GM12875 (cell line): ENCODE measurements at regions not wholly inside any gene's neighbourhood (a gene's known extent, or its start where the extent isn't known, plus 50 kb on each side); places are given as distances from the start of the nearest gene placed in this dataset.

Experiments
- H3K4me3 ChIP-seq: one replicate; pipeline ENCODE4 v1.5.1; 2011; ENCODE audit warnings: low read depth, low read length, control low read depth
- CTCF ChIP-seq: IDR thresholded peaks from 2 replicates; pipeline ENCODE4 v1.5.1; 2011; ENCODE audit warnings: low read depth, mild to moderate bottlenecking, control low read depth, inconsistent platforms, low read length, moderate library complexity, borderline replicate concordance; ENCODE audit not compliant: insufficient read depth

GRCh38 chr15:25955628-25956027, 92.5 kb upstream of the ATP10A start:
- no peak for TF ChIP-seq CTCF
- no peak overlapping the region for H3K4me3 ChIP-seq

- H3K4me3 ChIP-seq = no peak overlapping the region
- TF ChIP-seq CTCF = no peak
These were observed 91.3 kb upstream of the ATP10A start for GRCh38 chr15:25954398-25954797.

GRCh38 chr15:25950014-25950413, 86.9 kb upstream of the ATP10A start:
- H3K4me3 ChIP-seq = no peak overlapping the region
- no peak for TF ChIP-seq CTCF

- no peak for TF ChIP-seq CTCF
- H3K4me3 ChIP-seq = no peak overlapping the region
These were observed 84.5 kb upstream of the ATP10A start for GRCh38 chr15:25947323-25948314.

- no peak for TF ChIP-seq CTCF
These were observed 83.2 kb upstream of the ATP10A start for GRCh38 chr15:25946241-25946805.

GRCh38 chr15:25944386-25944785, 81.3 kb upstream of the ATP10A start:
- H3K4me3 ChIP-seq = no peak overlapping the region
- TF ChIP-seq CTCF = no peak

More at GRCh38 chr15:25946241-25946805, 83.2 kb upstream of the ATP10A start:
- no peak overlapping the region for H3K4me3 ChIP-seq
